ENCODE measurements at regions not wholly inside any gene's neighbourhood (a gene's known extent, or its start where the extent isn't known, plus 50 kb on each side); places are given as distances from the start of the nearest gene placed in this dataset.
A peak's percentile ranks its signal among the peaks of the same experiment; 100 is the strongest.
"Not testable (repeated sequence)": the region's sequence is repeated elsewhere in the genome, so short reads cannot be mapped to it uniquely, and the experiment has no call there.

GRCh38 chr1:187038784-187039183 lies 210.0 kb downstream of the PLA2G4A start:
- DNase-seq (ENCODE audit: low read depth) = no peak

DNA sequence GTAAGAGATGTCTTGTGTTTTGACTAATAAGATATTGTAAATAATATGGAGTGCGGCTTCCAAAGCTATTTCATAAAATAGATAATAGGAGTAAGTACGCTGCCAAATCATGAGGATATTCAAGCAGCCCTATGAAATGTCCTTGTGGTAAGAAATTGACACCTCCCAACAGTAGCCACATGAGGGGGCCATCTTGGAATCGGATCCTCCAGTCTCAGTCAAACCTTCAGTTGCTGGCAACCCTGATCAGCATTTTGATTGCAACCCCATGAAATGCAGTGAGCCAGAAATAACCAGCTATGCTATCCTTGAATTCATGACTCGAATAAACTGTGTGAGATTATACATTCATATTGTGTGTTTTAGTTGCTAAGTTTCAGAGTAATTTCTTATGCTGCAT lies 212.4 kb downstream of the PLA2G4A start:
- DNase-seq (ENCODE audit: low read depth) = no peak

- DNase-seq (ENCODE audit: low read depth) = no peak
These were observed 213.8 kb downstream of the PLA2G4A start for GRCh38 chr1:187042538-187042937.

GRCh38 chr1:187043433-187043832 lies 214.7 kb downstream of the PLA2G4A start:
- not testable (repeated sequence) for DNase-seq (ENCODE audit: low read depth)

DNA sequence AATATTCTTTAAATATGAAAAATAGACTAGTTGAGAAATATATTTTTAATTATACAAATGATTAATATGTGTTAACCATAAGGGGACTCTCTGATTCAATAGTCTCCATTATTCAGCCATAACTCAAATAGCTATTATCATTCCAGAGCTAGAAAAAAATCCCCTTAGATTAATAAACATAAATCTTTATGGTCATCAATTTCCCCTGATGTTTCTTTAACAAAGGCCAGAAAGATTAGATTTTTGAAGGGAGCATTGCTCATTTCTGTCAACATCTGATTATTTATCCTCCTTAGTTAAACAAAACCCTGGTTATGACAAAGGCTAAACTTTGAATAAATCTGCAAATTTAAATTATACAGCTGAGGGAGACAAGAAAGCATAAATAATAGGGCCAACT lies 215.7 kb downstream of the PLA2G4A start:
- no peak for DNase-seq (ENCODE audit: low read depth)

GRCh38 chr1:187045371-187045770 lies 216.6 kb downstream of the PLA2G4A start:
- DNase-seq (ENCODE audit: low read depth) = no peak

GRCh38 chr1:187046293-187046692 lies 217.5 kb downstream of the PLA2G4A start:
- DNase-seq (ENCODE audit: low read depth) = no peak

GRCh38 chr1:187047298-187047697 lies 218.5 kb downstream of the PLA2G4A start:
- DNase-seq (ENCODE audit: low read depth) = no peak

GRCh38 chr1:187051618-187052232 lies 223.0 kb downstream of the PLA2G4A start:
- peak; percentile 28 for DNase-seq (ENCODE audit: low read depth)

DNA sequence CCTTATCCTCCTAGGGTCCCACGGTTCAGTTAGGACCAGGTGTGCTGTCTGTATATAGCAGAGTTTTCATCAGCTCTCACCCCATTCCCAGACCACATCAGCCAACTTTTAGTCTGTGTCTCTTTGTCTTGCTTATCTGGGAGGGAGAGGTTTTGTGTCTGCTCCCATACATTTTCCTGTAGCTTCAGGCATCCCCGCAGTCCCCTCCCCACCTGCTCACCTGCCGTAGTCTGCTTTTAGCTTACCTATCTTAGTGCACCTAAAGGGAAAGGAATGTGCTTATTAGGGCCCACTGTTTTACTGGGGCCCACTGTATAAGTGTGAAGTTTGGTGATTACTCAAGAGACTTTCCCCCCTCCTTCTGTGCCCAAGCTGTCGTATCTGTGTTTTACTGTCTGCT lies 225.1 kb downstream of the PLA2G4A start:
- no peak for DNase-seq (ENCODE audit: low read depth)

DNA sequence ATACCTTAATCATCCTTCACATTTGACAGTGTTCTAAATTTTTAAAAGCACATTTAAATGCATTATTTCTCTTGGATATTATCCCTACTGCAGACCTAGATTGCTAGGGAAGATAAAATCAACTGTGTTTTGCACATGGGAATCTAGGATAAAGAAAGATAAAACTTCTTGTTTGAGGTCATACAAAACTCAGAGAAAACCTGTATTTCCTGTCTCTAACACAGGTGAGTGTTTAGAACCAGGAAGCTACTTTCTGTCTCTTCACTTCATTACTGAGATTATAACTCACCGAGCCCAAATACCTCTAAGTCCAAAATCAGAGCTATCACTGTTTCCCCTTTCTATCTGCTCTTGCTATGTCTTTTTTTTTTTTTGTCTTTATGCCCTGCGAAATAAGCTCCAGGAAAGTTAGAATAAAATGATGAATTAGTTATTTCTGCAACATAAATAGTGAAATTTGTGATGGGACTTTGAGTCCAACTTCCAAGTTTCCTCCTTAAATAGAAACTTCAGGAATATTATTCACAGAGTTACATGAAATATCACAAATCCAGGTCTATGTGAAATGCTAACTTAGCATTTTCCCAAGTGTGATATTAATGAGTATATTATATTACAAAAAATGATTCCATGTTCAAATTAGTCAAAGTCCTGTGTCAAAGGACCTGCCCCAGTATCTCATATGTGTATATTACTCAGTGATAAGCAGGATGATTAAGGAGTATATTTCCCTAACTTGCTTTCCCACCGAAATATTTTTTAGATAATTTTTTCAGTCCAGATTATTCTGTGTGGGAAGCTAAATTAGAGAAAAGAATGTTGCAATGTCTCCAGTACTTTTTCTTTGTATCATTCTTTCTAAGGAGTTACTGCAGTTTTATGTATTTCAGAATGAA lies 226.4 kb downstream of the PLA2G4A start:
- DNase-seq (ENCODE audit: low read depth) = no peak

- no peak for DNase-seq (ENCODE audit: low read depth)
These were observed 234.5 kb downstream of the PLA2G4A start for GRCh38 chr1:187063271-187063670.

DNA sequence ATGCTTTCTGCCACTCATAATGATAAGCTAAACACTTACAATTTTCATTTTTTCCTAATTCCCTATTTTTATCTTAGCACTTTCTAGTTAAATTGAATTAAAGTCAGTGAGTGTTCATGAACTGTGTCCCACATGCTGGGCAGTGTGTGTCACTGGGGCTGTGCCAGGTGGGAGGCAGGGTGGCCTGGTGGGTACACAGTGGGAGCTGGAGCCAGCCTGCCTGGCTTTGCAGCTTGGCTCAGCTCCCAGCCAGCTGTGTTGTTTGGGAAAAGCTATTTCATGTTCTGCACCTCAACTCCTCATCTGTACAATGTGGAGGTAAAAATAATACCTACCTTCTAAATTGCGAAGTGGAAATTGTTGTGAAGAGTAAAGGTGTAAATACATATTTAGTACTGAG lies 238.4 kb downstream of the PLA2G4A start:
- DNase-seq (ENCODE audit: low read depth) = no peak

DNA sequence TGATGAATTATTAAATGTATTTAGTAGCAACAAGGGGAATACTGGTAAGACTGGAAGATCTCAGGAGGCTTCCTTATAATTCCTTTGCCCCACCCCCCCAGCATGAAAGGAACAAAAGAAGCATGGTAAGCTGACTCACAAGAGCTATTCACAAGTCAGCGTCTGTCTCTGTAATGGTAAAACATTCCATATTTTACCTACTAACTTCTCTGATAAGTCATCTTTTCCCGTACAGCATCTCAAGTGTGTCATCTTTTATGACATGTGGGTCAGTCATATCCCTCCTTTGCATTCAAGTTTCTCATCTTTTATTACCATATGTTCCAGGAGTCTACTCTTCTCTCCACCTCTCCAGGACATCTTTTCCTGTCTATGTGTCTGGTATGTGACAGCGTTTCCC lies 241.3 kb downstream of the PLA2G4A start:
- DNase-seq (ENCODE audit: low read depth) = no peak

DNA sequence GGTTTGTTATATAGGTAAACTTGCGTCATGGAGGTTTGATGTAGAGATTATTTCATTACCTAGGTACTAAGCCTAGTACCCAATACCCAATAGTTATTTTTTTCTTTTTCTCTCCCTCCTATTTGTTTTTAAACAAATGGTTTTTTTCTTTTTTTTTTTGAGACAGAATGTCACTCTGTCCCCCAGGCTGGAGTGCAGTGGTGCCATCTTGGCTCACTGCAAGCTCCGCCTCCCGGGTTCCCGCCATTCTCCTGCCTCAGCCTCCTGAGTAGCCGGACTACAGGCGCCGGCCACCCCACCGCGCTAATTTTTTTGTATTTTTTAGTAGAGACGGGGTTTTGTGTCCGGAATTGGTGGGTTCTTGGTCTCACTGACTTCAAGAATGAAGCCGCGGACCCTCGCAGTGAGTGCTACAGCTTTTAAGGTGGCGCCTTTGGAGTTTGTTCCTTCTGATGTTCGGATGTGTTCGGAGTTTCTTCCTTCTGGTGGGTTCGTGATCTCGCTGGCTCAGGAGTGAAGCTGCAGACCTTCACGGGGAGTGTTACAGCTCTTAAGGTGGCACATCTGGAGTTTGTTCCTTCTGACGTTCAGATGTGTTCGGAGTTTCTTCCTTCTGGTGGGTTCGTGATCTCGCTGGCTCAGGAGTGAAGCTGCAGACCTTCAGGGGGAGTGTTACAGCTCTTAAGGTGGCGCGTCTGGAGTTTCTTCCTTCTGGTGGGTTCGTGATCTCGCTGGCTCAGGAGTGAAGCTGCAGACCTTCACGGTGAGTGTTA lies 243.7 kb downstream of the PLA2G4A start:
- not testable (repeated sequence) for DNase-seq (ENCODE audit: low read depth)

- DNase-seq (ENCODE audit: low read depth) = not testable (repeated sequence)
These were observed 244.3 kb downstream of the PLA2G4A start for GRCh38 chr1:187073035-187073560.

DNA sequence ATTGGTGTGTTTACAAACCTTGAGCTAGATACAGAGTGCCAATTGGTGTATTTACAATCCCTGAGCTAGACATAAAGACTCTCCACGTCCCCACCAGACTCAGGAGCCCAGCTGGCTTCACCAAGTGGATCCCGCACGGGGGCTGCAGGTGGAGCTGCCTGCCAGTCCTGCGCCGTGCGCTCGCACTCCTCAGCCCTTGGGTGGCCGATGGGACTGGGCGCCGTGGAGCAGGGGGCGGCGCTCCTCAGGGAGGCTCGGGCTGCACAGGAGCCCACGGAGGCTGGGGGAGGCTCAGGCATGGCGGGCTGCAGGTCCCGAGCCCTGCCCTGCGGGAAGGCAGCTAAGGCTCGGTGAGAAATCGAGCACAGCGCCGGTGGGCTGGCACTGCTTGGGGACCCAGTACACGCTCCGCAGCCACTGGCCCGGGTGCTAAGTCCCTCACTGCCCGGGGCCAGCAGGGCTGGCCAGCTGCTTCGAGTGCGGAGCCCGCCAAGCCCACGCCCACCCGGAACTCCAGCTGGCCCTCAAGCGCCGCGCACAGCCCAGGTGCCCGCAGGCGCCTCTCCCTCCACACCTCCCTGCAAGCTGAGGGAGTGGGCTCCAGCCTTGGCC lies 245.0 kb downstream of the PLA2G4A start:
- not testable (repeated sequence) for DNase-seq (ENCODE audit: low read depth)

DNA sequence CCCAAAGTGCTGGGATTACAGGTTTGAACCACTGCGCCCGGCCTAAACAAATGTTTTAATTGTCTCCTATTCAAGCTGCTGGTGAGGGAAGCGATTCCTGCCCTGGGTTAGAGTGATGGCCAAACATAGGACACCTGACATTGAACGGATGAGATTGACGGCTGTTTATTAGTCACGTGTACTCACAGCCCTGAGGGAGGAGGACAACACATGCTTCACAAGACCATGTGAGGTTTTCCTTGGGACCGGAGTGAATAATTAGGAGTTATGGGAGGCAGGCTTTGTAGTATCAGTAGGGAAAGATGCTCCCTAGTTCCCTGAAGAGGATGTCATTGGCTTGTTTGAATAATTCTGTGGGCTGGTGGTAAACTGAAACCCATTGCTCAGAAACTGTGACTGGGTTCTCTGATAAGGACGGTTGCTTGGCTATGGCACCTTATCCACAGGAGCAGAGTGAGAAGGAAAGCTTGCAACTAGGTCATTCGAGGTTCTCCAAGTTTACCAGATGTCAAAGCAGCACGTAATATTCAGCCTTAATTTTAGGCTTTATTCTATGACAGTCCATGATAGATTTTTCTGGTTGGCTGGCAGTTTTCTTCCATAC lies 245.8 kb downstream of the PLA2G4A start:
- no peak for DNase-seq (ENCODE audit: low read depth)

DNA sequence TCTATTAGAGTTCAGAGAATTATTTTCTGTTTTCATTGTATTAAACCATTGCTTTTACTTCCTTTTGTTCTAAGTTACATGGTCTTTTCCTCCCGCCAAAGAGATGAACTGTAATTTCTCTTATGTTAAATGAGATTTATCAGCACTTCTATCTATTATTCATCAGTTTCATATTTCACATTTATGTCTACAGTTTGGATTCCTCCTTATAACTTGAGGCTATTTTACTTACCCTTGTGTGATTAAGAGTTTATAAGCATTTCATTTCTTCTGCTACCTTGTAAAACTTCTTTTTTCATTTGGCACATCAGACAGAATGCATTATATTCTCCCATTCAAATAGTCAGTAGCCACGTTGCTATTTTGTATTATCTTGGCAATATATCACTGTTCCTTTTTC lies 248.2 kb downstream of the PLA2G4A start:
- no peak for DNase-seq (ENCODE audit: low read depth)

GRCh38 chr1:187078321-187078720 lies 249.6 kb downstream of the PLA2G4A start:
- no peak for DNase-seq (ENCODE audit: low read depth)

GRCh38 chr1:187078916-187079315 lies 250.2 kb downstream of the PLA2G4A start:
- DNase-seq (ENCODE audit: low read depth) = no peak

- no peak for DNase-seq (ENCODE audit: low read depth)
These were observed 250.6 kb downstream of the PLA2G4A start for GRCh38 chr1:187079330-187079729.

Data from stromal cell of bone marrow (primary cell).